ENCODE measurements at regions not wholly inside any gene's neighbourhood (a gene's known extent, or its start where the extent isn't known, plus 50 kb on each side); places are given as distances from the start of the nearest gene placed in this dataset.

- ChIA-PET CTCF (no interaction called here), POLR2A (ENCODE audit: low non-redundant PET) (no interaction called here)
- DNase-seq (ENCODE audit: low spot score) = no peak
- intact Hi-C loops (cut with micrococcal nuclease; ENCODE audit: unreplicated experiment) = no loop called here
- Histone ChIP-seq H3K36me3 (ENCODE audit: insufficient read depth, low read length, poor library complexity, severe bottlenecking) (no peaks in the 10 kb centered on the region), H3K4me1 (ENCODE audit: insufficient read depth, low read length, poor library complexity, severe bottlenecking) (no peaks in the 10 kb centered on the region), H3K4me3 (ENCODE audit: low read depth, low read length, poor library complexity, severe bottlenecking) (no peak overlapping the region), H3K27me3 (replicated peaks; ENCODE audit: insufficient read depth, low read depth, low read length, poor library complexity) (no peaks in the 10 kb centered on the region), H3K9me3 (ENCODE audit: low read depth, low read length, poor library complexity, severe bottlenecking) (no peaks in the 10 kb centered on the region), H3K27ac (ENCODE audit: low read depth, low read length, poor library complexity, severe bottlenecking) (no peak overlapping the region)
- TF ChIP-seq, protein P1, sequence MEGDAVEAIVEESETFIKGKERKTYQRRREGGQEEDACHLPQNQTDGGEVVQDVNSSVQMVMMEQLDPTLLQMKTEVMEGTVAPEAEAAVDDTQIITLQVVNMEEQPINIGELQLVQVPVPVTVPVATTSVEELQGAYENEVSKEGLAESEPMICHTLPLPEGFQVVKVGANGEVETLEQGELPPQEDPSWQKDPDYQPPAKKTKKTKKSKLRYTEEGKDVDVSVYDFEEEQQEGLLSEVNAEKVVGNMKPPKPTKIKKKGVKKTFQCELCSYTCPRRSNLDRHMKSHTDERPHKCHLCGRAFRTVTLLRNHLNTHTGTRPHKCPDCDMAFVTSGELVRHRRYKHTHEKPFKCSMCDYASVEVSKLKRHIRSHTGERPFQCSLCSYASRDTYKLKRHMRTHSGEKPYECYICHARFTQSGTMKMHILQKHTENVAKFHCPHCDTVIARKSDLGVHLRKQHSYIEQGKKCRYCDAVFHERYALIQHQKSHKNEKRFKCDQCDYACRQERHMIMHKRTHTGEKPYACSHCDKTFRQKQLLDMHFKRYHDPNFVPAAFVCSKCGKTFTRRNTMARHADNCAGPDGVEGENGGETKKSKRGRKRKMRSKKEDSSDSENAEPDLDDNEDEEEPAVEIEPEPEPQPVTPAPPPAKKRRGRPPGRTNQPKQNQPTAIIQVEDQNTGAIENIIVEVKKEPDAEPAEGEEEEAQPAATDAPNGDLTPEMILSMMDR (conservative IDR thresholded peaks at IDR 0.05; ENCODE audit: low read depth, low read length) = no peak
- no peak for TF ChIP-seq EZH2 (IDR thresholded peaks at IDR 0.05; ENCODE audit: borderline replicate concordance, low read depth, low read length, poor library complexity, severe bottlenecking)
- BruUV-seq (replicated peaks) = no TSS peak
Observed at GRCh38 chr4:136554033-136554432, 978.3 kb downstream of the PCDH18 start.

GRCh38 chr4:136551753-136552152 is 980.5 kb downstream of the PCDH18 start:
- no TSS peak for BruUV-seq (replicated peaks)
- CTCF ChIA-PET = no interaction called here
- POLR2A ChIA-PET (ENCODE audit: low non-redundant PET) = no interaction called here
- H3K36me3 ChIP-seq (ENCODE audit: insufficient read depth, low read length, poor library complexity, severe bottlenecking) = no peaks in the 10 kb centered on the region
- intact Hi-C loops (cut with micrococcal nuclease; ENCODE audit: unreplicated experiment) = no loop called here
- H3K4me3 ChIP-seq (ENCODE audit: low read depth, low read length, poor library complexity, severe bottlenecking) = no peak overlapping the region
- no peak overlapping the region for H3K27ac ChIP-seq (ENCODE audit: low read depth, low read length, poor library complexity, severe bottlenecking)
- H3K9me3 ChIP-seq (ENCODE audit: low read depth, low read length, poor library complexity, severe bottlenecking) = no peaks in the 10 kb centered on the region
- no peak for DNase-seq (ENCODE audit: low spot score)
- TF ChIP-seq, protein P1 (conservative IDR thresholded peaks at IDR 0.05; ENCODE audit: low read depth, low read length) = no peak
- no peak for TF ChIP-seq EZH2 (IDR thresholded peaks at IDR 0.05; ENCODE audit: borderline replicate concordance, low read depth, low read length, poor library complexity, severe bottlenecking)
- H3K27me3 ChIP-seq (replicated peaks; ENCODE audit: insufficient read depth, low read depth, low read length, poor library complexity) = no peaks in the 10 kb centered on the region
- H3K4me1 ChIP-seq (ENCODE audit: insufficient read depth, low read length, poor library complexity, severe bottlenecking) = no peaks in the 10 kb centered on the region

DNA sequence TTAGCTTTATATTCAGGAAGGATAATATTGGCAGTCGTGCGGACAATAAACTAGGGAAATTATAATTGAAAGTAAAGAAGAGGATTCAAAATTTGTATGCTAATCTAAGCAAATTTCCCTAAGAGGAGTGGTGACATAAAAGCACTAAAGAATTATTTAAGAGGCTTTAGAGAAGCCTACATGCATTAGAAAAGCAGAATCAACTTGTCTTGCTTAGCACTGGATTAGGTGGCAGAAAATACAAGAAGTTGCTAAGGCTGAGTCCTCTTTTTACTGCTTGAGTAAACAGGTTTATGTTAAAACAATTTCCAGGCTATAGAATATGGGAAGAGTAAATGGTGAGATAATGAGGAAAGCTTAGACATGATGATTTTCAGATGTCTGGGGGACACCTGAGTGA is 991.5 kb downstream of the PCDH18 start:
- POLR2A ChIA-PET (ENCODE audit: low non-redundant PET) = no interaction called here
- Histone ChIP-seq H3K27ac (ENCODE audit: low read depth, low read length, poor library complexity, severe bottlenecking) (no peak overlapping the region), H3K36me3 (ENCODE audit: insufficient read depth, low read length, poor library complexity, severe bottlenecking) (no peaks in the 10 kb centered on the region), H3K4me3 (ENCODE audit: low read depth, low read length, poor library complexity, severe bottlenecking) (no peak overlapping the region), H3K4me1 (ENCODE audit: insufficient read depth, low read length, poor library complexity, severe bottlenecking) (no peaks in the 10 kb centered on the region), H3K9me3 (ENCODE audit: low read depth, low read length, poor library complexity, severe bottlenecking) (no peaks in the 10 kb centered on the region), H3K27me3 (replicated peaks; ENCODE audit: insufficient read depth, low read depth, low read length, poor library complexity) (no peaks in the 10 kb centered on the region)
- no peak for DNase-seq (ENCODE audit: low spot score)
- no peak for TF ChIP-seq EZH2 (IDR thresholded peaks at IDR 0.05; ENCODE audit: borderline replicate concordance, low read depth, low read length, poor library complexity, severe bottlenecking)
- TF ChIP-seq, protein P1 (conservative IDR thresholded peaks at IDR 0.05; ENCODE audit: low read depth, low read length) = no peak
- CTCF ChIA-PET = no interaction called here
- no TSS peak for BruUV-seq (replicated peaks)
- intact Hi-C loops (cut with micrococcal nuclease; ENCODE audit: unreplicated experiment) = no loop called here

Measured in A673 (cell line).